ENCODE measurements at regions not wholly inside any gene's neighbourhood (a gene's known extent, or its start where the extent isn't known, plus 50 kb on each side); places are given as distances from the start of the nearest gene placed in this dataset.

DNA sequence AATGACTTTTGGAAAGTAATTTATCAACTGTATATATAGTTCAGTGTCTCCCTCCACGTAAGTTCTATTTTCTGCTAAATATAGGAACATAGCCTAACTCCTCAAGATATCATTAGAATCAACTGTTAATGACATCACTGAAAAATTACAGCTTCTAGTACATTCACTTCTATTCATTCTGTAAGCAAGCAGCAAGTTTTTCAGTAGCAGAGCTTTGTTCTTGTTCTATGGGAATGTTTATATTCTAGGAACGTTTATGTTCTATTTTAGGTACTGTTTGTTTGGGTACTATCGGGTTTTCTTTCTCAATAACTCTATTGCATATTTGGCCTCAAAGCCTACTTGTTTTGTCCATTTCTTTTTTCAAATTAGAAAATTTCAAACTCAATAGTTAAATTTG lies 525.6 kb downstream of the EPHA7 start:
- no peak for ATAC-seq
- DNase-seq, result no peak
- Mint-ChIP-seq H3K27me3 (no peaks in the 10 kb centered on the region), H3K4me3 (no peak overlapping the region), H3K27ac (no peak overlapping the region), H3K36me3 (ENCODE audit: low read depth) (no peaks in the 10 kb centered on the region), H3K4me1 (no peaks in the 10 kb centered on the region)
- no peaks in the 10 kb centered on the region for H3K9me3 ChIP-seq (ENCODE audit: control insufficient read depth, low read length, poor library complexity, severe bottlenecking)

DNA sequence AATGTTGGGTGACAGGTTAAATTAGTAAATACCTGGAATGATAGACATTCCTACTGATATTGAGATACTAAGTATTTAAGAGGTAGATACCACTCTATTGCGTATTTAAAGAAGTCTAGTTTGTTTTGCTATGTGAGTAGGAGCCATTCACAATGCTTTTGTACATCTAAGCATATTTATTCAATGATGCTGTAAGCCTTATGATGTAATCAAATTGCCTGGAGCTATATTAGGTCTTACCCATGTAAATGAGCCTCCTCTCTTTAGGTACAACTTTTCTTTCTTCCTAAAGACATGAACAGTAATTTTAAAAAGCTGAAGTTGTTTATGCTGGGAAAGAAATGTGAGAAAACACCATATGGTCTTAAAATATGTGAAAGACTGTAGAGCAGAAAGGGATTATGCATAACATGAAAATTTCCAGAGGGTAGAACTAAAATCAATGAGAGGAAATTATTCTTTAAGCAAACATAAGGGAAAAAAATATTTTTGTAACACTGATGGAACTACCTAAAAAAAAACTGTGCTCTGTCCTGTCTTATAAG lies 526.7 kb downstream of the EPHA7 start:
- Mint-ChIP-seq H3K27me3 (no peaks in the 10 kb centered on the region), H3K4me1 (no peaks in the 10 kb centered on the region), H3K4me3 (no peak overlapping the region), H3K36me3 (ENCODE audit: low read depth) (no peaks in the 10 kb centered on the region), H3K27ac (no peak overlapping the region)
- DNase-seq, result no peak
- ATAC-seq, result no peak
- H3K9me3 ChIP-seq (ENCODE audit: control insufficient read depth, low read length, poor library complexity, severe bottlenecking), result no peaks in the 10 kb centered on the region

DNA sequence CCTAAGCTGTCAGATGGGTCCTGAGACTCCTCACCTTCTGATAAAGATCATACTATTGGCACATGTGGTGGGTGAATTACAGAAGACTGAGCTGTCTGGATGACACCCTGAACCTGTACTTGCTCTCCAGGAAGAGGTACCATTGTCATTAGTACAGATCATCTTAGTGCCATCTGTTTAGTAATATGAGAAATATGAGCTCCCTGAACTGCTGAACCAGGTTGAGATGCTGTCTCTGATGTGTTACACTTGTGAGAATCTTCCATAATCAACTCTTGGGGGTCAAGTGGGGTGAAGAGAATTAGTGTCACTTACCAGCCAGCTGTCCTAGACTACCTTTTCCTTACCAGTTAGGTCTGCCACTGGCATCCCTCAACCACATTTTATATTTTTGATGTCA lies 531.0 kb downstream of the EPHA7 start:
- no peaks in the 10 kb centered on the region for H3K9me3 ChIP-seq (ENCODE audit: control insufficient read depth, low read length, poor library complexity, severe bottlenecking)
- H3K4me1 Mint-ChIP-seq, result no peaks in the 10 kb centered on the region
- H3K27me3 Mint-ChIP-seq, result no peaks in the 10 kb centered on the region
- ATAC-seq (no peak), DNase-seq (no peak)
- H3K4me3 Mint-ChIP-seq, result no peak overlapping the region
- no peaks in the 10 kb centered on the region for H3K36me3 Mint-ChIP-seq (ENCODE audit: low read depth)
- H3K27ac Mint-ChIP-seq, result no peak overlapping the region

DNA sequence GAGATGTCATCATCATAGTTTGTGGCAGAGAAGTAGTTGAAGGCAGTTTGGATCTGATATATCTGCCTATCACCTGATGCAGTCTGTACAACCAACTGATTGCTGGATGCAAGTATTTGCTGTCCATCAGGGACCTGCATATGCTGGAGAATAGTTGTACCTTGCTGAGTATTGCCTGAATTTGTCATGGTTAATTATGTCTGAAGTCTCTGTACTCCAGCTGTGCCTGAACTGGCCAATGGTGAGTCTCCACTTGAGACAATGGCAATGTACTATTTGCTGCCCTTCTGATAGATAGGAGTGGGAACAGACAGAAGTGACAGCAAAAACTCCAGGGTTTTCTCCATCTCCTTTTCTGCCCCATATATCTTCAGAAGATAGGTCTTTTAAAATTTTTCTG lies 531.5 kb downstream of the EPHA7 start:
- DNase-seq (no peak), ATAC-seq (no peak)
- Mint-ChIP-seq H3K36me3 (ENCODE audit: low read depth) (no peaks in the 10 kb centered on the region), H3K4me3 (no peak overlapping the region), H3K27me3 (no peaks in the 10 kb centered on the region), H3K27ac (no peak overlapping the region), H3K4me1 (no peaks in the 10 kb centered on the region)
- no peaks in the 10 kb centered on the region for H3K9me3 ChIP-seq (ENCODE audit: control insufficient read depth, low read length, poor library complexity, severe bottlenecking)

DNA sequence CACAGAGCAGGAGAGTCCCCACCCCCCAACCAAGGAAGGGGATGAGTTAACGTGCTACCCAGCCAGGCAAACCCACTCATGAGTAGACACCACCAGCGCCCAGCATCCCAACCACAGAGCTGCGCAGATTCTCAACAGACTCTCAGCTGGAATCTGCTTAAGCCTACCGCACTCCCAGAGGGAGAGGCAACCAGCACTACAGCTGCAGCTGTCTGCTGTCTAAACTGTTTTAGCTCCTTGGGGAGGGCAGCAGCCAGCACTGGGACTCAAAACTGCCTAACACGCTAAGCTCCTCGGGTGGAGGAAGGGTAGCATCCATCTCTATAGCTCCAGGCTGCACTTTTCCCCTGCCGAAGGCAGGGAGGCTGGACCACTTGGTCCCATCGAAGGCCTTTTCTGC lies 539.8 kb downstream of the EPHA7 start:
- no peaks in the 10 kb centered on the region for H3K9me3 ChIP-seq (ENCODE audit: control insufficient read depth, low read length, poor library complexity, severe bottlenecking)
- no peak for ATAC-seq
- Mint-ChIP-seq H3K27ac (no peak overlapping the region), H3K36me3 (ENCODE audit: low read depth) (no peaks in the 10 kb centered on the region), H3K27me3 (no peaks in the 10 kb centered on the region), H3K4me1 (no peaks in the 10 kb centered on the region), H3K4me3 (no peak overlapping the region)
- no peak for DNase-seq

DNA sequence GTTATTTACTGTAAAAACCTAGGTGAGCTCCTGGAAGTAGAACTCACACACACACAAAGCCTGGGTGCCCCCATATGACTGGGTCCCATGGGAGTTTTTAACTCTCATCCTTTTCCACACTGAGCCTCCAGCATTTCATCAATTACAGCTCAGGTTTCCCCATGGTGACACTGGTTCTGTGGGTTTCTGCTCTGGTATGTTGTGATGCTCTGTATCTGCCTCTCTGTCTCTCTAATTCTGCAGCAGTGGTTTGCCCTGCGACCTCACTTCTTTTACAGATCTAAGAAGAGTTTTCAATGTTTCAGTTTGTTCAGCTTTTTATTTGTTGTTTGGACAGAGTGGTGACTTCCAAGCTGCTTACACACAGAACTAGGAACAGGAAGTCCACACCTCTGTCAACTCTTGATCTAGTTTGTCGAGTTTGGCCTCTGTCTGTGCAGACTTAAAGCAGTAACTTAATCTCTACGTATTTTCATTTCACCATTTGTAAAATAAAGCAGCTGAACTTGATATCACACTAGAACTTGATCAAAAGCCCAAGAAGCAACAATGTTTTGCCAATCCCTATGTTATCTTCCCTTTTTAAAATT lies 554.3 kb downstream of the EPHA7 start:
- H3K4me3 Mint-ChIP-seq, result no peak overlapping the region
- H3K4me1 Mint-ChIP-seq, result no peaks in the 10 kb centered on the region
- H3K27ac Mint-ChIP-seq, result no peak overlapping the region
- ATAC-seq (no peak), DNase-seq (no peak)
- H3K36me3 Mint-ChIP-seq (ENCODE audit: low read depth), result no peaks in the 10 kb centered on the region
- H3K9me3 ChIP-seq (ENCODE audit: control insufficient read depth, low read length, poor library complexity, severe bottlenecking), result no peaks in the 10 kb centered on the region
- H3K27me3 Mint-ChIP-seq, result no peaks in the 10 kb centered on the region

DNA sequence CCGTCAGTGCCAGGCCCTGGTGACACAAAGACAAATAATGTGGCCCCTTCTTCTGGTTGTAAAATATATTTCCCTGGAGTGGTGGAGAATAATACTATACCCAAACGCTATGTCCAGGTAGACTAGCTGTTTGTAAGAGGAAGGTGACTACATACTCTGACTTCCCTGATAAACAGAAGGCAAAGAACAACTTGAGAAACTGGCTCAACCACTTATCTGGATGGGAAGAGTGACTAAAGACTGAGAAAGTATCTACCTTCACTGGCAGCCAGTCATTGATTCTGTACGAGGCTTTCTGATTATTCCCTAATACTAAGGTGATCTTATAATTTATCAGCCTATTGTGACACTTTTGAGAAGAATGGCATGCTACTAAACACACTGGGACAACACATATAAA lies 569.7 kb downstream of the EPHA7 start:
- no peak overlapping the region for H3K27ac Mint-ChIP-seq
- no peaks in the 10 kb centered on the region for H3K9me3 ChIP-seq (ENCODE audit: control insufficient read depth, low read length, poor library complexity, severe bottlenecking)
- DNase-seq (no peak), ATAC-seq (no peak)
- H3K27me3 Mint-ChIP-seq, result no peaks in the 10 kb centered on the region
- no peaks in the 10 kb centered on the region for H3K36me3 Mint-ChIP-seq (ENCODE audit: low read depth)
- no peaks in the 10 kb centered on the region for H3K4me1 Mint-ChIP-seq
- no peak overlapping the region for H3K4me3 Mint-ChIP-seq

DNA sequence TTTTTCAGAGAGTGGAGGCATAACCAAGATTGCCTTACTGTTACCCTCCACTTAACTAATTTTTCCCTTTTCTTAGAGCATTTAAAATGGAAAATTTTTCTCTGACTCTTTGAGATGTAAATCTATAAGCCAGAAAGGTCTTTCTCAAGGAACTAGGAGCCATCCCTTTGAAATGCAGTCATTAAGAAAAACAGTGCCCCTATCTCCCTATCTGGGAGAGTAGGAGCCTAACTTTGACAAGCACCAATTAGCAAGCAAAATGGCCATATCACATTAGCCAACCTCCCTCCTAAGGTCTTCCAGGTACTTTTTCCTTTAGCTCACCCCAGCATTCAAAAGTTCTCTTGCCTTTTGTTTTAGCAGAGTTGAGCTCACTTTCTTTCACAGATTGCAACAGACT lies 570.5 kb downstream of the EPHA7 start:
- DNase-seq (no peak), ATAC-seq (no peak)
- H3K27me3 Mint-ChIP-seq, result no peaks in the 10 kb centered on the region
- no peak overlapping the region for H3K4me3 Mint-ChIP-seq
- H3K36me3 Mint-ChIP-seq (ENCODE audit: low read depth), result no peaks in the 10 kb centered on the region
- no peaks in the 10 kb centered on the region for H3K9me3 ChIP-seq (ENCODE audit: control insufficient read depth, low read length, poor library complexity, severe bottlenecking)
- H3K4me1 Mint-ChIP-seq, result no peaks in the 10 kb centered on the region
- H3K27ac Mint-ChIP-seq, result no peak overlapping the region

DNA sequence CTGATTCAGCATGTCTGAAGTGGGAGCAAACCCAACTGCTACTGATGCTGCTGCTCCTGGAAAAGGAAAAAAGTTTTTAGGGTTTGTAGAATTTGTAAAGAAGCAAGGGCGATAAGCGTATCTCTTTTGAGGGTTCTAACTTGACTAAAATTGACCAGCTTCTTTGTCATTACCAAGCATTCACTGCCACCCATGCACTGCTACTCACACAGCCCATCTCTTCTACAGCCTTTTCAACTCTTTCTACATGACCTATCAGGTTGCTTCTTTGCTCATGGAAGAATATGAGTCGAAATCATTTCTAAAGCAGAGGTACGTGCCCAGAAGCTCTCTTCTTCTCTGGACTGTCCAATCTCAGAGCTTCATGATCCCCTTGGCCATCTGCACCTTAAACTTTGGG lies 570.9 kb downstream of the EPHA7 start:
- no peak for ATAC-seq
- no peak overlapping the region for H3K27ac Mint-ChIP-seq

DNA sequence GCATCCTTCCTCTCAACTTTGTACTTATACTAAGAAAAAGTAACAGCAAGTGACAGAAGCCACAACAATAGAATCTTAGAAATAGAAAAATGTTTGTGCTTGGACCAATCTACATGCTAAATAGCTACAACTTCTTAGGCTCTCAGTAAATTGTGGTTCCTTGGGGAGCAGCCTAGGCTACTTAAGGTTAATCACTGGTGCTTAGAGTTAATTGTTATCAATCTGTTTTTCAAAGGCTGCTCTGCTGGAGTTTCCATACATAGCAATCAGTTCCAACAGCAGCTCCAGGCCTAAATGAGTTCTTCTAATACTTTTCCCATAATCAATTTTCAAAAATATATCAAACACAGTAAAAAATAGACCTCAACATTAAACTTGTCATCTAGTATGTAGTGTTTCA lies 571.4 kb downstream of the EPHA7 start:
- H3K27me3 Mint-ChIP-seq, result no peaks in the 10 kb centered on the region
- no peaks in the 10 kb centered on the region for H3K36me3 Mint-ChIP-seq (ENCODE audit: low read depth)
- H3K4me1 Mint-ChIP-seq, result no peaks in the 10 kb centered on the region
- DNase-seq (no peak), ATAC-seq (no peak)
- H3K4me3 Mint-ChIP-seq, result no peak overlapping the region
- no peak overlapping the region for H3K27ac Mint-ChIP-seq
- H3K9me3 ChIP-seq (ENCODE audit: control insufficient read depth, low read length, poor library complexity, severe bottlenecking), result no peaks in the 10 kb centered on the region

More for the DNA sequence above, 570.9 kb downstream of the EPHA7 start:
- no peaks in the 10 kb centered on the region for H3K9me3 ChIP-seq (ENCODE audit: control insufficient read depth, low read length, poor library complexity, severe bottlenecking)
- Mint-ChIP-seq H3K27me3 (no peaks in the 10 kb centered on the region), H3K4me1 (no peaks in the 10 kb centered on the region), H3K4me3 (no peak overlapping the region), H3K36me3 (ENCODE audit: low read depth) (no peaks in the 10 kb centered on the region)
- no peak for DNase-seq

DNA sequence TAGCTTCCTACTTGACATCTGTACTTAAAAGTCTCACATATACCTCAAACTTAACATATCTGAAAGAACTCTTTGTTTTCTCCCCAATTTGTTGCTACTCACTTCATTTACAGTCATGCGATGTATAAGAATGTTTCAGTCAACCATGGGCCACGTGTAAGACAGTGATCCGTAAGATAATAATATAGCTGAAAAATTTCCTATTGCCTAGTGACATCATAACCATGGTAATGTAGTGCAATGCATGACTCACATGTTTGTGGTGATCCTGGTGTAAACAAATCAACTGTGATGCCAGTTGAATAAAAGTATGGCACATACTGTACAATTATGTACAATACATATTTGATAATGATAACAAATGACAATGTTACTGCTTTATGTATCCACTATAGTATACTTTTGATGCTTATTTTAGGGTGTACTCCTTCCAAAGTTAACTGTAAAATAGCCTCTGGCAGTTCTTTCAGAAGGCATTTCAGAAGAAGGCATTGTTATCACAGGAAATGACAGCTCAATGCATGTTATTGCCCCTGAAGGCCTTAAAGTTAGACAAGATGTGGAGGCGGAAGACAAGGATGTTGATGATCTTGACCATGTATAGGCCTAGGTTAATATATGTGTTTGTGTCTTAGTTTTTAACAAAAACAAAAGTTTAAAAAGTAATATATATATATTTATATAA lies 579.0 kb downstream of the EPHA7 start:
- Mint-ChIP-seq H3K36me3 (ENCODE audit: low read depth) (no peaks in the 10 kb centered on the region), H3K4me1 (no peaks in the 10 kb centered on the region), H3K27me3 (no peaks in the 10 kb centered on the region), H3K27ac (no peak overlapping the region), H3K4me3 (no peak overlapping the region)
- ATAC-seq, result no peak
- no peaks in the 10 kb centered on the region for H3K9me3 ChIP-seq (ENCODE audit: control insufficient read depth, low read length, poor library complexity, severe bottlenecking)
- no peak for DNase-seq

DNA sequence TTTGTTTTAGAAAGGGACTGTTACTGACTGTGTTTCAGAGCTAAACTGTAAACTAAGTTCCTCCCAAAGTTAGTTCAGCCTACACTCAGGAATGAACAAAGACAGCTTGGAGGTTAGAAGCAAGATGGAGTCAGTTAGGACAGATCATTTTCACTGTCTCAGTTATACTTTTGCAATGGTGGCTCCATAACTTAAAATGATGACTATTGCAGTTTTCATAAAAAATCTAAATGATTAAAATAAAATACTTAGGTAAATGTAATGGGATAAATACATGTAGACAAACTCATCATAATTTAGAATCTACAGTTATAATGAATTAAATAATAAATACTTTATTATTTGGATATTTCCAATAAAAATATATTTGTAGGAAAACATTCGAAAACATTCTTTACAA lies 590.6 kb downstream of the EPHA7 start:
- Mint-ChIP-seq H3K27me3 (no peaks in the 10 kb centered on the region), H3K4me3 (no peak overlapping the region), H3K4me1 (no peaks in the 10 kb centered on the region), H3K36me3 (ENCODE audit: low read depth) (no peaks in the 10 kb centered on the region), H3K27ac (no peak overlapping the region)
- peaks cover 3% of the 10 kb centered on the region for H3K9me3 ChIP-seq (ENCODE audit: control insufficient read depth, low read length, poor library complexity, severe bottlenecking)
- no peak for ATAC-seq
- DNase-seq, result no peak

DNA sequence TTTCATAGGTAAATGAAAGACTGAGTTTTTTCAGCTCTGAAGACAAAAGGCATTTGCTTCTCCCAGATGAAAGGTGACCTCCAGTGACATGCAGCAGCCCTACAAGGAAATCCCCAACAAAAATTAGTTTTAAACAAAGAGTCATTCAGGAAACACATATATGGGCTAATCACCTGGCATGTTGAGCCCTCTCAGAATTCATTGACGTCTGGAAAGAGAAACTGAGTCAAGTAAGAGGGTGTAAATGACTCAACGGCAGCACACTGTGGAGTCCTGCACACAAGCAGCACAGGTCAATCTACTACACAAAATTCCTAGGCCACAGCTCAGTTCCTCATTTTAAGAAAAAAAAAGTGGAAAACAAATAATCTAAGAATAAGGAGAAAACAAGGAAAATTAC lies 592.3 kb downstream of the EPHA7 start:
- no peak for ATAC-seq

DNA sequence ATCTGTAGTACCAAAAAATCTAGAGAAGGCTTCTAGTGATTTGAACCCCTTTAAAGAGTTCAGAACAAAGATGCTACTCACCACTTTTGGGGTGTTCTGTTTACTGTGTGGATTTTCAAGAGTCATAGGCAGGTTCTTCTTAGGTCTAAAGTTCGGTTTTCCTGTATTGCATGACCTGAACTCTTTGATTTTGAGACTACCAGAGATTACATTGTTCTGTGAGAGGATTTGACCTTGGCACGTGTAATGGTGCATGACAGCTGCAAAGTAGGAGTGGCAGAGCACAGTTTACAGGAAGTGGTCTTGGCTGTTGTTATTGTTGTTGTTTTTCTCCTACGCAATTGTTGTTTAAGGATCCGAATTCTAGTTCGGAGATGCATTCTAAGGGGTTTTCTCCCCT lies 592.7 kb downstream of the EPHA7 start:
- no peak overlapping the region for H3K4me3 Mint-ChIP-seq
- H3K27me3 Mint-ChIP-seq, result no peaks in the 10 kb centered on the region
- peaks cover 3% of the 10 kb centered on the region for H3K9me3 ChIP-seq (ENCODE audit: control insufficient read depth, low read length, poor library complexity, severe bottlenecking)
- H3K36me3 Mint-ChIP-seq (ENCODE audit: low read depth), result no peaks in the 10 kb centered on the region
- no peak for DNase-seq
- H3K27ac Mint-ChIP-seq, result no peak overlapping the region
- H3K4me1 Mint-ChIP-seq, result no peaks in the 10 kb centered on the region
- ATAC-seq, result no peak

More for the DNA sequence above, 592.3 kb downstream of the EPHA7 start:
- Mint-ChIP-seq H3K27ac (no peak overlapping the region), H3K36me3 (ENCODE audit: low read depth) (no peaks in the 10 kb centered on the region), H3K27me3 (no peaks in the 10 kb centered on the region), H3K4me1 (no peaks in the 10 kb centered on the region), H3K4me3 (no peak overlapping the region)
- peaks cover 3% of the 10 kb centered on the region for H3K9me3 ChIP-seq (ENCODE audit: control insufficient read depth, low read length, poor library complexity, severe bottlenecking)
- no peak for DNase-seq
